ENCODE measurements at regions not wholly inside any gene's neighbourhood (a gene's known extent, or its start where the extent isn't known, plus 50 kb on each side); places are given as distances from the start of the nearest gene placed in this dataset.

- Histone ChIP-seq H3K9me3 (no peaks in the 10 kb centered on the region), H3K27me3 (no peaks in the 10 kb centered on the region), H3K4me1 (peaks cover 8 to 20% (median 14%) of the 10 kb centered on the region in 4 donors), H3K4me3 (no peak overlapping the region), H3K27ac (replicated peaks in 1 of 4) (no peak overlapping the region), H3K36me3 (no peaks in the 10 kb centered on the region)
- no peak for DNase-seq (ENCODE audit: extremely low spot score)
- TF ChIP-seq POLR2AphosphoS5 (IDR thresholded peaks at IDR 0.05), result no peak
- TF ChIP-seq CTCF (IDR thresholded peaks at IDR 0.05), result no peak
- TF ChIP-seq EP300 (IDR thresholded peaks at IDR 0.05), result no peak
- no peak for TF ChIP-seq POLR2A (IDR thresholded peaks at IDR 0.05; ENCODE audit: low read depth)
- 71% methylated on average over 3 of the region's 3 CpGs for WGBS
- intact Hi-C loops (cut with DNase I), result loop anchor here (5.0 kb wide), 1 partner anchor 1188 kb away; no protein-coding TSS in a partner anchor
These were observed 91.4 kb downstream of the CD83 start for GRCh38 chr6:14209000-14209399.

GRCh38 chr6:14210077-14210476 is 92.5 kb downstream of the CD83 start:
- H3K4me3 ChIP-seq, result peak overlapping the region in 2 of 4 donors; percentile 66 to 72
- H3K4me1 ChIP-seq, result peaks cover 8 to 20% (median 14%) of the 10 kb centered on the region in 4 donors
- no peaks in the 10 kb centered on the region for H3K27me3 ChIP-seq
- peak overlapping the region in 2 of 4 donors; percentile 80 to 87 for H3K27ac ChIP-seq (replicated peaks in 1 of 4)
- WGBS, result 80% methylated on average over 10 of the region's 10 CpGs
- H3K9me3 ChIP-seq, result no peaks in the 10 kb centered on the region
- no peak for DNase-seq (ENCODE audit: extremely low spot score)
- H3K36me3 ChIP-seq, result no peaks in the 10 kb centered on the region
- intact Hi-C loops (cut with DNase I), result loop anchor here (5.0 kb wide), 4 partner anchors 267 to 1412 kb away; no protein-coding TSS in a partner anchor
- TF ChIP-seq POLR2AphosphoS5 (IDR thresholded peaks at IDR 0.05) (no peak), POLR2A (IDR thresholded peaks at IDR 0.05; ENCODE audit: low read depth) (no peak), CTCF (IDR thresholded peaks at IDR 0.05) (no peak), EP300 (IDR thresholded peaks at IDR 0.05) (no peak)

- peak; percentile 75 to 96 (median 75) for TF ChIP-seq CTCF (IDR thresholded peaks at IDR 0.05)
- TF ChIP-seq POLR2A (IDR thresholded peaks at IDR 0.05; ENCODE audit: low read depth), result peak; percentile 25
- peak; percentile 78 to 79 for TF ChIP-seq POLR2AphosphoS5 (IDR thresholded peaks at IDR 0.05)
- no peak for TF ChIP-seq EP300 (IDR thresholded peaks at IDR 0.05)
- H3K27me3 ChIP-seq, result no peaks in the 10 kb centered on the region
- peak overlapping the region; percentile 73 to 87 (median 80) for H3K27ac ChIP-seq (replicated peaks in 1 of 4)
- H3K4me3 ChIP-seq, result peak overlapping the region; percentile 66 to 72 (median 70)
- no peaks in the 10 kb centered on the region for H3K36me3 ChIP-seq
- peaks cover 8 to 20% (median 14%) of the 10 kb centered on the region in 4 donors for H3K4me1 ChIP-seq
- WGBS, result no CpG with 5 or more reads among the region's 100 CpGs
- intact Hi-C loops (cut with DNase I), result loop anchor here (5.0 kb wide), 4 partner anchors 266 to 1411 kb away; no protein-coding TSS in a partner anchor
- DNase-seq (ENCODE audit: extremely low spot score), result peak; percentile 97
- H3K9me3 ChIP-seq, result no peaks in the 10 kb centered on the region
These were observed 93.3 kb downstream of the CD83 start for GRCh38 chr6:14210663-14211561.

GRCh38 chr6:14211562-14211942 is 94.0 kb downstream of the CD83 start:
- no peak for TF ChIP-seq POLR2A (IDR thresholded peaks at IDR 0.05; ENCODE audit: low read depth)
- no peak for TF ChIP-seq EP300 (IDR thresholded peaks at IDR 0.05)
- no peak for TF ChIP-seq CTCF (IDR thresholded peaks at IDR 0.05)
- TF ChIP-seq POLR2AphosphoS5 (IDR thresholded peaks at IDR 0.05), result no peak
- WGBS, result 19% methylated on average over 17 of the region's 20 CpGs
- Histone ChIP-seq H3K9me3 (no peaks in the 10 kb centered on the region), H3K36me3 (no peaks in the 10 kb centered on the region), H3K27ac (replicated peaks in 1 of 4) (peak overlapping the region; percentile 67 to 80 (median 76)), H3K4me3 (peak overlapping the region; percentile 66 to 72 (median 70)), H3K27me3 (no peaks in the 10 kb centered on the region), H3K4me1 (peaks cover 8 to 20% (median 14%) of the 10 kb centered on the region in 4 donors)
- DNase-seq (ENCODE audit: extremely low spot score), result no peak
- intact Hi-C loops (cut with DNase I), result loop anchor here (5.0 kb wide), 4 partner anchors 266 to 1411 kb away; no protein-coding TSS in a partner anchor
